ENCODE measurements at regions not wholly inside any gene's neighbourhood (a gene's known extent, or its start where the extent isn't known, plus 50 kb on each side); places are given as distances from the start of the nearest gene placed in this dataset.

DNA sequence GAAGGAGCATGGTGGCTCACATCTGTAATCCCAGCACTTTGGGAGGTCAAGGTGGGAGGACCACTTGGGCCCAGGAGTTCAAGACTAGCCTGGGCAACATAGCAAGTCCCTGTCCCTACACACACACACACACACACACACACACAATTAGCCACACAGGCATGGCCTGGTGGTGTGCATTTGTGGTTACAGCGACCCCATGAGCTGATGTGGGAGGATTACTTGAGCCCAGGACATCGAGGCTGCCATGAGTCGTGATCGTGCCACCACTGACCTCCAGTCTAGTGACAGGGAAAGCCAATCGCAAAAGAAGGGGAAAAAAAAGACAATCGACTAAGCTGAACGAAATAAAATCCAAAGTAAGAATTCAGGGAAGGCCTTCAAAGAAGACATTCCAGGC is 67.9 kb downstream of the TBX3 start:
- no peak for ATAC-seq
- TF ChIP-seq ZNF8 (CRISPR knock-in tag; IDR thresholded peaks at IDR 0.05) (no peak), GLIS3 (CRISPR knock-in tag; IDR thresholded peaks at IDR 0.05) (no peak), ZFP30 (CRISPR knock-in tag; IDR thresholded peaks at IDR 0.05) (no peak)

DNA sequence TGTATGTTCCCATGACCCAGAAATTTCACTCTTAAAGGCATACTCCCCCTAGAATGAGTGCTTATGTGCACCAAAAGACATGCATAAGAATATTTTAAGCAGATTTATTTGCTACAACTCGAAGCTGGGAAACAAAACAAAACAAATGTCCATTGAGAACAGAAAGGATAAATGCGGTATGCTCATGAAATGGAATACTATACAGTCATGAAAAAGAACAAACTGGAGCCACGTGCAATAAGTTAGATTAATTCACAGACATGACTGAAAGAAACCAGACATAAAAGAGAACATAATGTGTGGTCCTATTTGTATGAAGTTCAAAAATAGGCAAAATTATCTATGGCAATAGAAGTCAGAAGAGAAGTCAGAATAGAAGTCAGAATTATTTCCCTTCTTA is 69.9 kb downstream of the TBX3 start:
- ATAC-seq = no peak
- TF ChIP-seq, protein P1, sequence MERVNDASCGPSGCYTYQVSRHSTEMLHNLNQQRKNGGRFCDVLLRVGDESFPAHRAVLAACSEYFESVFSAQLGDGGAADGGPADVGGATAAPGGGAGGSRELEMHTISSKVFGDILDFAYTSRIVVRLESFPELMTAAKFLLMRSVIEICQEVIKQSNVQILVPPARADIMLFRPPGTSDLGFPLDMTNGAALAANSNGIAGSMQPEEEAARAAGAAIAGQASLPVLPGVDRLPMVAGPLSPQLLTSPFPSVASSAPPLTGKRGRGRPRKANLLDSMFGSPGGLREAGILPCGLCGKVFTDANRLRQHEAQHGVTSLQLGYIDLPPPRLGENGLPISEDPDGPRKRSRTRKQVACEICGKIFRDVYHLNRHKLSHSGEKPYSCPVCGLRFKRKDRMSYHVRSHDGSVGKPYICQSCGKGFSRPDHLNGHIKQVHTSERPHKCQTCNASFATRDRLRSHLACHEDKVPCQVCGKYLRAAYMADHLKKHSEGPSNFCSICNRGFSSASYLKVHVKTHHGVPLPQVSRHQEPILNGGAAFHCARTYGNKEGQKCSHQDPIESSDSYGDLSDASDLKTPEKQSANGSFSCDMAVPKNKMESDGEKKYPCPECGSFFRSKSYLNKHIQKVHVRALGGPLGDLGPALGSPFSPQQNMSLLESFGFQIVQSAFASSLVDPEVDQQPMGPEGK (CRISPR knock-in tag; IDR thresholded peaks at IDR 0.05; ENCODE audit: borderline replicate concordance) = no peak
- TF ChIP-seq ESRRG (CRISPR knock-in tag; IDR thresholded peaks at IDR 0.05) (no peak), ZNF70 (CRISPR knock-in tag; IDR thresholded peaks at IDR 0.05) (no peak), ARNTL (CRISPR knock-in tag; IDR thresholded peaks at IDR 0.05; ENCODE audit: borderline replicate concordance, low read depth) (no peak), ZNF8 (CRISPR knock-in tag; IDR thresholded peaks at IDR 0.05) (peak; percentile 96)

- no peak for TF ChIP-seq RARB (CRISPR knock-in tag; IDR thresholded peaks at IDR 0.05)
- TF ChIP-seq POU6F1 (CRISPR knock-in tag; IDR thresholded peaks at IDR 0.05; ENCODE audit: borderline replicate concordance, low read depth) = no peak
- TF ChIP-seq, protein P2, sequence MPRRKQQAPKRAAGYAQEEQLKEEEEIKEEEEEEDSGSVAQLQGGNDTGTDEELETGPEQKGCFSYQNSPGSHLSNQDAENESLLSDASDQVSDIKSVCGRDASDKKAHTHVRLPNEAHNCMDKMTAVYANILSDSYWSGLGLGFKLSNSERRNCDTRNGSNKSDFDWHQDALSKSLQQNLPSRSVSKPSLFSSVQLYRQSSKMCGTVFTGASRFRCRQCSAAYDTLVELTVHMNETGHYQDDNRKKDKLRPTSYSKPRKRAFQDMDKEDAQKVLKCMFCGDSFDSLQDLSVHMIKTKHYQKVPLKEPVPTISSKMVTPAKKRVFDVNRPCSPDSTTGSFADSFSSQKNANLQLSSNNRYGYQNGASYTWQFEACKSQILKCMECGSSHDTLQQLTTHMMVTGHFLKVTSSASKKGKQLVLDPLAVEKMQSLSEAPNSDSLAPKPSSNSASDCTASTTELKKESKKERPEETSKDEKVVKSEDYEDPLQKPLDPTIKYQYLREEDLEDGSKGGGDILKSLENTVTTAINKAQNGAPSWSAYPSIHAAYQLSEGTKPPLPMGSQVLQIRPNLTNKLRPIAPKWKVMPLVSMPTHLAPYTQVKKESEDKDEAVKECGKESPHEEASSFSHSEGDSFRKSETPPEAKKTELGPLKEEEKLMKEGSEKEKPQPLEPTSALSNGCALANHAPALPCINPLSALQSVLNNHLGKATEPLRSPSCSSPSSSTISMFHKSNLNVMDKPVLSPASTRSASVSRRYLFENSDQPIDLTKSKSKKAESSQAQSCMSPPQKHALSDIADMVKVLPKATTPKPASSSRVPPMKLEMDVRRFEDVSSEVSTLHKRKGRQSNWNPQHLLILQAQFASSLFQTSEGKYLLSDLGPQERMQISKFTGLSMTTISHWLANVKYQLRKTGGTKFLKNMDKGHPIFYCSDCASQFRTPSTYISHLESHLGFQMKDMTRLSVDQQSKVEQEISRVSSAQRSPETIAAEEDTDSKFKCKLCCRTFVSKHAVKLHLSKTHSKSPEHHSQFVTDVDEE (CRISPR knock-in tag; IDR thresholded peaks at IDR 0.05) = no peak
- TF ChIP-seq TOX (CRISPR knock-in tag; IDR thresholded peaks at IDR 0.05; ENCODE audit: borderline replicate concordance) = no peak
- no peak for ATAC-seq
These were observed 71.9 kb downstream of the TBX3 start for GRCh38 chr12:114612062-114612461.

DNA sequence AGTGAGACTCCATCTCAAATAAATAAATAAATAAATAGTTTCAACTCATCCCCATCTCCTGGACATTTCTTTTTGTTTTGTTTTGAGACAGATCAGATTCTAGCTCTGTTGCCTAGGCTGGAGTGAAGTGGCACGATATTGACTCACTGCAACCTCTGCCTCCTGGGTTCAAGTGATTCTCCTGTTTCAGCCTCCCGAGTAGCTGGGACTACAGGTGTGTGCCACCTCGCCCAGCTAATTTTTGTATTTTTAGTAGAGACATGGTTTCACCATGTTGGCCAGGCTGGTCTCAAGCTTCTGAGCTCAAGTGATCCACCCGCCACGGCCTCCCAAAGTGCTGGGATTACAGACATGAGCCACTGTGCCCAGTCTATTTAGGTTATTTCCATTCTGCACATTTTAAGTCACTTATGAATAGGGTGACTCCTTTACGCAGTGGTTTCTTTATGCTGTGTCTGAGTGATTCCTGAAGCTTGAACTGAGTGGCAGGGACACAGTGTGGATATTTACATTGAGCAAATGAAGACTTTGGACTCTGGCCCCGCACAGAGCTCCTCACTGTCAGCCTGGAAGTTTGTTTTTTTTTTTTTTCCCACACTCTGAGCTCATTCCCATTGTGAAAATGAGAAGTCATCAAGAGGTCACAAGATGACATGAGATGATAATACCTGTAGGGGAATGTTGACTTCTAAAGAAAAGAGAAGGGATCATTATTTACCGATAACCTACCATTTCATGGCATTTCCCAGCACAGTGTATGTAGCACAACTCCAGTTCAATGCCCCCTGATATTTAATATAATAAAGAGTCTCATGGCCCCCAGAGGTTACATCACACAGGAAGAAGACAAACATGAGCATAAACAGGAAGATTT is 72.6 kb downstream of the TBX3 start:
- no peak for ATAC-seq
- TF ChIP-seq CSRNP3 (CRISPR knock-in tag; IDR thresholded peaks at IDR 0.05) = no peak

- ATAC-seq = no peak
- no peak for TF ChIP-seq ZNF70 (CRISPR knock-in tag; IDR thresholded peaks at IDR 0.05)
- no peak for TF ChIP-seq CSRNP3 (CRISPR knock-in tag; IDR thresholded peaks at IDR 0.05)
- no peak for TF ChIP-seq ZFP30 (CRISPR knock-in tag; IDR thresholded peaks at IDR 0.05)
- TF ChIP-seq, protein P3, sequence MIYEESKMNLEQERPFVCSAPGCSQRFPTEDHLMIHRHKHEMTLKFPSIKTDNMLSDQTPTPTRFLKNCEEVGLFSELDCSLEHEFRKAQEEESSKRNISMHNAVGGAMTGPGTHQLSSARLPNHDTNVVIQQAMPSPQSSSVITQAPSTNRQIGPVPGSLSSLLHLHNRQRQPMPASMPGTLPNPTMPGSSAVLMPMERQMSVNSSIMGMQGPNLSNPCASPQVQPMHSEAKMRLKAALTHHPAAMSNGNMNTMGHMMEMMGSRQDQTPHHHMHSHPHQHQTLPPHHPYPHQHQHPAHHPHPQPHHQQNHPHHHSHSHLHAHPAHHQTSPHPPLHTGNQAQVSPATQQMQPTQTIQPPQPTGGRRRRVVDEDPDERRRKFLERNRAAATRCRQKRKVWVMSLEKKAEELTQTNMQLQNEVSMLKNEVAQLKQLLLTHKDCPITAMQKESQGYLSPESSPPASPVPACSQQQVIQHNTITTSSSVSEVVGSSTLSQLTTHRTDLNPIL (CRISPR knock-in tag; IDR thresholded peaks at IDR 0.05; ENCODE audit: low read depth) = no peak
- TF ChIP-seq, protein P1 (CRISPR knock-in tag; IDR thresholded peaks at IDR 0.05; ENCODE audit: borderline replicate concordance) = no peak
- TF ChIP-seq ARNTL (CRISPR knock-in tag; IDR thresholded peaks at IDR 0.05; ENCODE audit: borderline replicate concordance, low read depth) = no peak
- TF ChIP-seq ISL1 (CRISPR knock-in tag; IDR thresholded peaks at IDR 0.05) = no peak
- no peak for TF ChIP-seq ZC3H10 (CRISPR knock-in tag; IDR thresholded peaks at IDR 0.05)
- TF ChIP-seq ZNF565 (CRISPR knock-in tag; conservative IDR thresholded peaks at IDR 0.05; ENCODE audit: low read depth) = no peak
- TF ChIP-seq SNAI2 (CRISPR knock-in tag; IDR thresholded peaks at IDR 0.05) = no peak
These were observed 75.5 kb downstream of the TBX3 start for GRCh38 chr12:114608509-114608908.

All from SK-N-SH treated with all-trans-retinoic acid at 6 μM for 48 hours (cell line).